HG03095 (cell line): ENCODE measurements at regions not wholly inside any gene's neighbourhood (a gene's known extent, or its start where the extent isn't known, plus 50 kb on each side); places are given as distances from the start of the nearest gene placed in this dataset.

ENCODE experiments used
- ATAC-seq: cut with Tn5 transposase; IDR thresholded peaks from one replicate; pipeline ENCODE4 v1.9.1; 2021; ENCODE audit warnings: moderate library complexity; ENCODE audit not compliant: unreplicated experiment

DNA sequence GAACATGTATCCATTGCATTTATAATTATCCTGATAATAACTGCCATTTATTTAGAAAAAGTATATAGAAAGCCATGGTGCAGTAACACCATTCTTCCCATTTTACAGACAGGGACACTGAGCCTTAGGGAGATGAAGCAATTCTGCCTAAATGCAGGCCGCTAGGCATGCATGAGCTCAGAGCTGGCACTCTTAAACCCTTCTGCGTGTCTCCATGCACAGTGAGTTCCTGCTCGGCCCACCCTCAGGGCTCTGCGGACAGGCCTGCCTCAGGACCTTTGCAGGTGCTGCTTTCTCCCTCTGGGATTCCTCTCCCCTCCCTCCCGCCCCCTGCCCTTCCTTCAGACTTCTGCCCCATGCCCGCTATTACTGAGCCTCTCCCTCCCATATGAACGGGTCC lies 54.3 kb upstream of the WSB1 start:
- ATAC-seq, result no peak

DNA sequence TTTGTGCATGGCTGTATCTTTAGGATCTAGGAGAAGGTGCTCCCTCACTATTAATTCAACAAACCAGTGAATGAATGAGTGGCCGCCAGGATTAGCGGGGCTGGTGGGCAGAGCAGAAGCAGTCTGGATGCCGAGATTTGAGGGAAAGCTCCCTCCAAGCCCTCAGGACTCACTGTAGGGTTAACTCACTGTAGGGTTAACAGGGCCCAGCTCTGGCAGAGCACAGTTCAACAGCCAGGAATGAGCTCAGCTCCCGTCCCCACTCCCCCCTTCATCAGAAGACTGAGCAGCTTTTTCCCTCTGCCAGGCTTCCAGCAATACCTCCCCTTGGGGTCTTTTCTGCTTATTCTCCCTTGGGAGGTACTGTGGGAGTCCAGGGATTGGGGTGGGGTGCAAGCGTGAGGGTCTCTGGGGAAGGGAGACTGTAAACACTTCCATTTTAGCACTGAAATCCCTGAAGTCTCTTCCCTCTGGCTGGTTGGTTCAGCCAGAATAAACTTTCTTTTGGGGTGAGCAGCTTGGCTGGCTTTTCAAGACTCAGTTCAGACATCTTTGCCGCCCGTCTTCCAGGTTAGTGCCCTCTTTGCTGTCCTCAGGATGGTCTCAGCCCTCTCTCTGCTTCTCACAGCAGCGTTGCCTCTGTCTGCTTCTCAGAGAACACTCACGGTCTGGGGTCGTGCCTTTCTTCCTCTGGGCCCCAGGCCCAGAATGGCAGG lies 53.7 kb upstream of the WSB1 start:
- no peak for ATAC-seq

DNA sequence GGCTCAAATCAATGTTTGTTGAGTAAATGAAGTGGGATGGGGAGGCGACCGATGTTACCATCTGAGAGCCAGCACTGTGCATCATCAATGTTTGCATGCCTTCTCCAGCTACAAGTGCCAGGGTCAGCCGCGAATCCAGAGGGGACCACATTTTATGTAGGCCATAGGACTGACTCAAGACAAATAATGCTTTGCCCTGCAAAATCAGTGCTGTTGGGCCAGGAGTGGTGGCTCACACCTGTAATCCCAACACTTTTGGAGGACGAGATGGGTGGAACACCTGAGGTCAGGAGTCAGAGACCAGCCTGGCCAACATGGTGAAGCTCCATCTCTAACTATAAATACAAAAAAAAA lies 53.1 kb upstream of the WSB1 start:
- ATAC-seq, result no peak

DNA sequence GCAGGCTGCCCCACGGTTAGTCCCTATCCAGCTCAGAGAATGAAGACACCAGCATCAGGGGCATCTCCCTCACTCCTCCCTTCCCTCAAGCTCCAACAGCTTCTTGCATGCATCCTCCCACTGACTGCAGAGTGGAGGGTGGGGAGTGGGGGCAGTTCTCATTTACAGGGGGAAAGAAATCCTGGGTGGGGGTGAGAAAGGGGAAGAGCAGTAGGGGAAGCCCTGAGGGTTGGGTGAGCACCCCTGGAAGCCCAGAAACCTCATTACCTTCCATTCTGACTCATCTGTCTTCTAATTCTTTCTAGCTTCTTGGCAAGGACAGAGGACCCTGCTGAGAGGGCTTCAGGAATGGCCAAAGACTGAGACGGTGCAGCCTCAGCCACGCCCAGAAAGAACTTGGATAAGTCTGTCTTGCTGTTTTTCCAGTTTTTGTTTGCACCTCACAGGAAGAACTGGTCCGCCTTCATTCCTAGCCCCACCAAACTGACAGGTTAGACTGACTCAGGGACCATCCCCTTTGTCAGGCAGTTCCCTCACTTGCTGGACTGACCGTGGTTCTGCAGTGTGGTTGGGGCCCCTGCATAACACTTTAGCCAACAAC lies 52.5 kb upstream of the WSB1 start:
- ATAC-seq, result peak; percentile 50

DNA sequence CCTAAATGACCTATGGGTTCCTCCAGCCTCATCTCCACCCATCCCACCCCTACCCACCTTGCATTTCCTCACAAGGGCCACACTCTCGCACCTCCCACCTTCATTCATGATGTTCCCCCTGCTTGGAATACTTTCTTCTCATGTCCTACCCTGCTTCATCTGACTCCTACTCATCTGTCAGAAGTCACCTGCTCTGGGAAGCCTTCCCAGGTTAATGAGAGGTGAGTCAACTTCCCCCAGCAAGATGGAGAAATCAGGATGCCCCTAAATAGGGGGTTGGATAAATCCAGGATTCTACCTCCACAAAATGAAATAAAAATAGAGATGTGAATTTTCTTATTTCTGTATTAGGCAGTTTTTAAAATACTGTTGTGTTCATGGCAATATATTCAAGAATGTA lies 51.0 kb upstream of the WSB1 start:
- no peak for ATAC-seq

DNA sequence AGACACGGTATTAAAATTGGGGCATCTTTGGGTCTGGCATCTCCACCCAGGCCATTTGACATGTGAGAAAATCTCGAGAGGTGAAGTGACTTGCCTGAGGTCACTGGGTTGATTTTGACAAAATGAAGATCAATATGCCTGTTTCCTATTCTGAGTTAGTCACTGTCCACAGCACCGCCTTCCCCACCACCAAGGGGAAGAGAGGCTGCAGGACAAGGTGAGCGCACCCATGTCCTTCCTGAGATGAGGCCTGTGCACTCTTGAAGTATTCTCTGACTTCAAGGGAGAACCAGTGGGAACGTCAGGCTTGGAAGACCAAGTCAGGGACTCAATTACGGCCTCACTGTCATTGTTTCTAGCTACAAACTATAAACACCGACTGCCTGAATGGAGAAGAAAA lies 49.9 kb upstream of the WSB1 start:
- no peak for ATAC-seq
